ENCODE measurements at regions not wholly inside any gene's neighbourhood (a gene's known extent, or its start where the extent isn't known, plus 50 kb on each side); places are given as distances from the start of the nearest gene placed in this dataset.

- no peak overlapping the region for H3K27ac ChIP-seq (ENCODE audit: low read depth, low read length, poor library complexity, severe bottlenecking)
- H3K4me2 ChIP-seq (ENCODE audit: low read length) = no peak overlapping the region
- TF ChIP-seq EZH2 (IDR thresholded peaks at IDR 0.05; ENCODE audit: borderline replicate concordance, low read length) (no peak), CTCF (IDR thresholded peaks at IDR 0.05; ENCODE audit: low read length) (no peak)
These were observed 177.1 kb upstream of the TET2 start for GRCh38 chr4:104969394-104970082.

GRCh38 chr4:104971462-104971861 is 175.2 kb upstream of the TET2 start:
- Histone ChIP-seq H3K27me3 (ENCODE audit: insufficient read depth, low read length) (no peaks in the 10 kb centered on the region), H3K4me2 (ENCODE audit: low read length) (no peak overlapping the region), H3F3A (ENCODE audit: insufficient read depth, low read length) (no peaks in the 10 kb centered on the region), H3K4me1 (ENCODE audit: insufficient read depth, low read length, severe bottlenecking) (peaks cover 8% of the 10 kb centered on the region), H3K9ac (ENCODE audit: low read length) (no peak overlapping the region), H3K9me2 (ENCODE audit: low read depth, low read length) (no peaks in the 10 kb centered on the region), H3K4me3 (ENCODE audit: low read depth, low read length, poor library complexity, severe bottlenecking) (no peak overlapping the region), H3K79me2 (ENCODE audit: insufficient read depth, low read length) (no peaks in the 10 kb centered on the region), H3K27ac (ENCODE audit: low read depth, low read length, poor library complexity, severe bottlenecking) (no peak overlapping the region), H3K9me3 (ENCODE audit: low read length) (no peaks in the 10 kb centered on the region), H2AFZ (ENCODE audit: low read length) (no peak overlapping the region), H3K36me3 (ENCODE audit: insufficient read depth, low read length) (no peaks in the 10 kb centered on the region), H4K20me1 (ENCODE audit: insufficient read depth, low read length) (no peaks in the 10 kb centered on the region)
- TF ChIP-seq EZH2 (IDR thresholded peaks at IDR 0.05; ENCODE audit: borderline replicate concordance, low read length) = no peak
- no peak for TF ChIP-seq CTCF (IDR thresholded peaks at IDR 0.05; ENCODE audit: low read length)

More at GRCh38 chr4:104969394-104970082, 177.1 kb upstream of the TET2 start:
- H3K79me2 ChIP-seq (ENCODE audit: insufficient read depth, low read length) = no peaks in the 10 kb centered on the region
- no peaks in the 10 kb centered on the region for H3K27me3 ChIP-seq (ENCODE audit: insufficient read depth, low read length)
- H3K4me1 ChIP-seq (ENCODE audit: insufficient read depth, low read length, severe bottlenecking) = peaks cover 12% of the 10 kb centered on the region
- H3F3A ChIP-seq (ENCODE audit: insufficient read depth, low read length) = no peaks in the 10 kb centered on the region
- H3K36me3 ChIP-seq (ENCODE audit: insufficient read depth, low read length) = no peaks in the 10 kb centered on the region
- no peaks in the 10 kb centered on the region for H3K9me2 ChIP-seq (ENCODE audit: low read depth, low read length)
- no peak overlapping the region for H2AFZ ChIP-seq (ENCODE audit: low read length)
- H3K9ac ChIP-seq (ENCODE audit: low read length) = no peak overlapping the region
- H3K4me3 ChIP-seq (ENCODE audit: low read depth, low read length, poor library complexity, severe bottlenecking) = no peak overlapping the region
- H4K20me1 ChIP-seq (ENCODE audit: insufficient read depth, low read length) = no peaks in the 10 kb centered on the region
- H3K9me3 ChIP-seq (ENCODE audit: low read length) = no peaks in the 10 kb centered on the region

GRCh38 chr4:104973708-104974107 is 173.0 kb upstream of the TET2 start:
- Histone ChIP-seq H3K79me2 (ENCODE audit: insufficient read depth, low read length) (no peaks in the 10 kb centered on the region), H3K4me3 (ENCODE audit: low read depth, low read length, poor library complexity, severe bottlenecking) (no peak overlapping the region), H3K4me1 (ENCODE audit: insufficient read depth, low read length, severe bottlenecking) (no peaks in the 10 kb centered on the region), H3K36me3 (ENCODE audit: insufficient read depth, low read length) (no peaks in the 10 kb centered on the region), H2AFZ (ENCODE audit: low read length) (no peak overlapping the region), H3K9ac (ENCODE audit: low read length) (no peak overlapping the region), H3K9me2 (ENCODE audit: low read depth, low read length) (no peaks in the 10 kb centered on the region), H3K27ac (ENCODE audit: low read depth, low read length, poor library complexity, severe bottlenecking) (no peak overlapping the region), H3F3A (ENCODE audit: insufficient read depth, low read length) (no peaks in the 10 kb centered on the region), H3K4me2 (ENCODE audit: low read length) (no peak overlapping the region), H3K27me3 (ENCODE audit: insufficient read depth, low read length) (no peaks in the 10 kb centered on the region), H4K20me1 (ENCODE audit: insufficient read depth, low read length) (no peaks in the 10 kb centered on the region), H3K9me3 (ENCODE audit: low read length) (no peaks in the 10 kb centered on the region)
- TF ChIP-seq CTCF (IDR thresholded peaks at IDR 0.05; ENCODE audit: low read length) = no peak
- TF ChIP-seq EZH2 (IDR thresholded peaks at IDR 0.05; ENCODE audit: borderline replicate concordance, low read length) = no peak
